GM10248 (cell line): ENCODE measurements at regions not wholly inside any gene's neighbourhood (a gene's known extent, or its start where the extent isn't known, plus 50 kb on each side); places are given as distances from the start of the nearest gene placed in this dataset.

Source experiments
- CTCF ChIA-PET: fragments of 300-600 bp; sonication (Branson Sonifier 250); formaldehyde crosslinking; extraction: SDS; loops from one replicate; lab custom pipeline; 2021; ENCODE audit warnings: antibody characterized with exemption; lab: Yijun Ruan, JAX
- POLR2A ChIA-PET: fragments of 350-650 bp; sonication (Branson Sonifier 250); formaldehyde crosslinking; extraction: SDS; loops from one replicate; lab custom pipeline; 2020; ENCODE audit warnings: antibody characterized with exemption; lab: Yijun Ruan, JAX
- DNase-seq: peaks from one replicate; pipeline ENCODE4 v3.0.0; 2012; ENCODE audit errors: extremely low spot score
- CTCF ChIP-seq: IDR thresholded peaks from 2 replicates; pipeline ENCODE4 v1.5.1; 2012; ENCODE audit warnings: mild to moderate bottlenecking, low read depth; ENCODE audit errors: extremely low read depth, missing control alignments, control extremely low read depth

GRCh38 chr17:79183043-79183292 is 108.3 kb downstream of the ENGASE start:
- DNase-seq, result no peak
- ChIA-PET POLR2A (no interaction called here), CTCF (no interaction called here)
- TF ChIP-seq CTCF, result no peak

GRCh38 chr17:79182176-79183042 is 107.8 kb downstream of the ENGASE start:
- POLR2A ChIA-PET, result no interaction called here
- TF ChIP-seq CTCF, result no peak
- CTCF ChIA-PET, result no interaction called here
- DNase-seq, result no peak

- ChIA-PET CTCF (interaction anchor here (1.7 kb wide), 1 partner anchor 136 kb away, joined by 4 read pairs; no protein-coding TSS in a partner anchor), POLR2A (no interaction called here)
- no peak for TF ChIP-seq CTCF
- no peak for DNase-seq
These were observed 105.9 kb downstream of the ENGASE start for GRCh38 chr17:79180358-79181005.

GRCh38 chr17:79179334-79179733 is 104.7 kb downstream of the ENGASE start:
- POLR2A ChIA-PET, result no interaction called here

GRCh38 chr17:79177877-79178276 is 103.3 kb downstream of the ENGASE start:
- CTCF ChIA-PET, result interaction anchor here (1.1 to 1.3 kb wide), 2 partner anchors 213 to 216 kb away, joined by 3 to 5 read pairs; no protein-coding TSS in a partner anchor
- POLR2A ChIA-PET, result no interaction called here
- TF ChIP-seq CTCF, result no peak
- DNase-seq, result no peak

More at GRCh38 chr17:79179334-79179733, 104.7 kb downstream of the ENGASE start:
- no peak for TF ChIP-seq CTCF
- CTCF ChIA-PET, result interaction anchor here (1.7 kb wide), 1 partner anchor 134 kb away, joined by 4 read pairs; no protein-coding TSS in a partner anchor
- DNase-seq, result no peak

GRCh38 chr17:79176792-79177601 is 102.4 kb downstream of the ENGASE start:
- no peak for DNase-seq
- ChIA-PET CTCF (interaction anchor here (0.9 to 1.1 kb wide), 2 partner anchors 214 to 217 kb away, joined by 3 to 5 read pairs; no protein-coding TSS in a partner anchor), POLR2A (no interaction called here)
- TF ChIP-seq CTCF, result no peak
